IMR-90 (cell line): ENCODE measurements at regions not wholly inside any gene's neighbourhood (a gene's known extent, or its start where the extent isn't known, plus 50 kb on each side); places are given as distances from the start of the nearest gene placed in this dataset.

Experiments
- ATAC-seq: fragments of 200-7000 bp; cut with Tn5 transposase; 2 replicates; pipeline ENCODE4 v1.9.1; 2020; ENCODE audit warnings: low read depth, mild to moderate bottlenecking, moderate library complexity
- BruUV-seq: library from RNA; stranded (reverse); fragments of 400-500 nt; replicated peaks from 2 replicates; lab custom pipeline; 2021; lab: Mats Ljungman, UMichigan
- CTCF ChIA-PET: fragments of 300-600 bp; formaldehyde crosslinking; extraction: SDS; loops from one replicate; lab custom pipeline; 2021; ENCODE audit warnings: antibody characterized with exemption; lab: Yijun Ruan, JAX
- POLR2A ChIA-PET: fragments of 300-600 bp; sonication (Branson Sonifier 250); formaldehyde crosslinking; loops from one replicate; lab custom pipeline; 2022; ENCODE audit warnings: antibody characterized with exemption; ENCODE audit not compliant: unreplicated experiment; lab: Charles Lee
- DNase-seq: peaks from one replicate; pipeline ENCODE4 v3.0.0; 2013
- H2AFZ ChIP-seq: replicated peaks from 2 replicates; pipeline ENCODE3; 2013; ENCODE audit warnings: low read length, mild to moderate bottlenecking; ENCODE audit not compliant: poor library complexity
- H2AK5ac ChIP-seq: 2 replicates; pipeline ENCODE4 v1.6.1; 2013; ENCODE audit warnings: low read depth, low read length, inconsistent platforms
- H2AK9ac ChIP-seq: replicated peaks from 2 replicates; pipeline ENCODE3; 2013; ENCODE audit warnings: mild to moderate bottlenecking, low read depth, low read length, moderate library complexity; ENCODE audit not compliant: poor library complexity
- H2BK120ac ChIP-seq: 2 replicates; pipeline ENCODE4 v1.6.1; 2013; ENCODE audit warnings: low read depth, low read length, inconsistent platforms
- H2BK15ac ChIP-seq: 3 replicates; pipeline ENCODE4 v1.6.1; 2013; ENCODE audit warnings: low read depth, low read length, inconsistent platforms
- H2BK20ac ChIP-seq: 2 replicates; pipeline ENCODE4 v1.6.1; 2013; ENCODE audit warnings: low read depth, mild to moderate bottlenecking, inconsistent platforms, low read length, moderate library complexity
- H2BK5ac ChIP-seq: 2 replicates; pipeline ENCODE4 v1.6.1; 2013; ENCODE audit warnings: mild to moderate bottlenecking, low read depth, low read length, inconsistent platforms; ENCODE audit not compliant: poor library complexity, severe bottlenecking
- H3K14ac ChIP-seq: replicated peaks from 2 replicates; pipeline ENCODE4 v1.6.1; 2013; ENCODE audit warnings: low read depth, low read length, inconsistent platforms
- H3K18ac ChIP-seq: 2 replicates; pipeline ENCODE4 v1.6.1; 2013; ENCODE audit warnings: low read depth, low read length, control low read depth
- H3K23ac ChIP-seq: 2 replicates; pipeline ENCODE4 v1.6.1; 2013; ENCODE audit warnings: low read depth, low read length, inconsistent platforms
- H3K27ac ChIP-seq: 2 replicates; pipeline ENCODE4 v1.5.1; 2013; ENCODE audit warnings: mild to moderate bottlenecking, control low read depth, low read length; ENCODE audit not compliant: insufficient read depth
- H3K27me3 ChIP-seq: 2 replicates; pipeline ENCODE4 v1.6.1; 2013; ENCODE audit warnings: low read length; ENCODE audit not compliant: control insufficient read depth, insufficient read depth
- H3K36me3 ChIP-seq: 2 replicates; pipeline ENCODE4 v1.6.1; 2013; ENCODE audit warnings: low read length, mixed read lengths; ENCODE audit not compliant: control insufficient read depth, insufficient read depth
- H3K4ac ChIP-seq: 2 replicates; pipeline ENCODE4 v1.6.1; 2013; ENCODE audit warnings: low read depth, low read length, inconsistent platforms
- H3K4me1 ChIP-seq: 2 replicates; pipeline ENCODE4 v1.6.1; 2013; ENCODE audit warnings: low read length, mixed read lengths; ENCODE audit not compliant: control insufficient read depth, insufficient read depth
- H3K4me2 ChIP-seq: 2 replicates; pipeline ENCODE4 v1.6.1; 2013; ENCODE audit warnings: low read depth, mild to moderate bottlenecking, control low read depth, low read length, moderate library complexity
- H3K4me3 ChIP-seq: 2 replicates; pipeline ENCODE4 v1.5.1; 2013; ENCODE audit warnings: low read depth, mild to moderate bottlenecking, control low read depth, low read length, moderate library complexity; ENCODE audit not compliant: insufficient read depth
- H3K56ac ChIP-seq: 2 replicates; pipeline ENCODE4 v1.6.1; 2013; ENCODE audit warnings: low read length, inconsistent platforms; ENCODE audit not compliant: insufficient read depth; ENCODE audit errors: extremely low read depth
- H3K79me1 ChIP-seq, 2 experiments: 2 replicates each; pipeline ENCODE4 v1.6.1; 2013; ENCODE audit warnings: low read length in 2 of 2, inconsistent platforms in 1 of 2, low read depth in 1 of 2
- H3K9ac ChIP-seq: 2 replicates; pipeline ENCODE4 v1.6.1; 2013; ENCODE audit warnings: low read depth, low read length, control low read depth
- H3K9me1 ChIP-seq: 2 replicates; pipeline ENCODE4 v1.6.1; 2013; ENCODE audit warnings: low read length, inconsistent platforms; ENCODE audit not compliant: insufficient read depth
- H3K9me3 ChIP-seq: 2 replicates; pipeline ENCODE4 v1.6.1; 2013; ENCODE audit warnings: low read length; ENCODE audit not compliant: control insufficient read depth, insufficient read depth
- H4K20me1 ChIP-seq: 2 replicates; pipeline ENCODE4 v1.6.1; 2013; ENCODE audit warnings: low read length, inconsistent platforms; ENCODE audit not compliant: insufficient read depth
- H4K5ac ChIP-seq: 2 replicates; pipeline ENCODE4 v1.6.1; 2013; ENCODE audit warnings: mild to moderate bottlenecking, low read depth, low read length, control low read depth
- H4K8ac ChIP-seq, 2 experiments: 2 replicates each; pipeline ENCODE4 v1.6.1; 2013; ENCODE audit warnings: low read depth in 2 of 2, low read length in 2 of 2, control low read depth in 1 of 2, inconsistent platforms in 1 of 2
- H4K91ac ChIP-seq: 2 replicates; pipeline ENCODE4 v1.6.1; 2013; ENCODE audit warnings: low read depth, low read length, inconsistent platforms; ENCODE audit not compliant: insufficient read depth
- CHD1 ChIP-seq: IDR thresholded peaks from 2 replicates; pipeline ENCODE4 v1.6.1; 2012; ENCODE audit warnings: low read depth, low read length, improper control_type of control experiment
- CTCF ChIP-seq: conservative IDR thresholded peaks from 2 replicates; pipeline ENCODE4 v1.5.1; 2012; ENCODE audit warnings: mild to moderate bottlenecking, low read depth, low read length, improper control_type of control experiment
- FOS ChIP-seq: fragments of 150-350 bp; IDR thresholded peaks from 2 replicates; pipeline ENCODE4 v1.6.1; 2016; ENCODE audit warnings: low read depth, low read length
- MAFK ChIP-seq: IDR thresholded peaks from 2 replicates; pipeline ENCODE4 v1.6.1; 2012; ENCODE audit warnings: low read depth, low read length, improper control_type of control experiment
- MAZ ChIP-seq: IDR thresholded peaks from 2 replicates; pipeline ENCODE4 v1.6.1; 2012; ENCODE audit warnings: low read depth, mild to moderate bottlenecking, low read length, improper control_type of control experiment, moderate library complexity, borderline replicate concordance
- MXI1 ChIP-seq: IDR thresholded peaks from 2 replicates; pipeline ENCODE4 v1.6.1; 2012; ENCODE audit warnings: low read depth, mild to moderate bottlenecking, low read length, moderate library complexity, borderline replicate concordance
- NFE2L2 ChIP-seq: fragments of 150-350 bp; IDR thresholded peaks from 2 replicates; pipeline ENCODE4 v1.6.1; 2016; ENCODE audit warnings: low read depth, mild to moderate bottlenecking, low read length
- RCOR1 ChIP-seq: IDR thresholded peaks from 2 replicates; pipeline ENCODE4 v1.6.1; 2012; ENCODE audit warnings: mild to moderate bottlenecking, low read length, improper control_type of control experiment; ENCODE audit not compliant: insufficient replicate concordance
- RFX5 ChIP-seq: IDR thresholded peaks from 2 replicates; pipeline ENCODE4 v1.8.0; 2012; ENCODE audit warnings: low read depth, mild to moderate bottlenecking, low read length, moderate library complexity
- WGBS, 2 experiments: methylation state at CpG; one replicate each; pipeline versions ENCODE4 v1.1.5 to v1.1.7; 2013; ENCODE audit warnings: missing lambda C conversion rate in 2 of 2; ENCODE audit not compliant: insufficient read length in 1 of 2; ENCODE audit errors: extremely low coverage in 2 of 2; 5-methylcytosine and 5-hydroxymethylcytosine counted together
- dilution Hi-C: fragments of 300-500 bp; cut with HindIII; formaldehyde crosslinking; loops from one replicate; pipeline ENCODE4 v1.14.3; 2018; ENCODE audit warnings: low sequenced_read_pairs; ENCODE audit not compliant: unreplicated experiment
- in situ Hi-C: fragments of 300-500 bp; cut with MboI; formaldehyde crosslinking; loops from 3 replicates; pipeline ENCODE4 v1.14.3; 2019; ENCODE audit warnings: low sequenced_read_pairs, inconsistent platforms, mixed read lengths
- intact Hi-C: fragments of 100-400 bp; cut with micrococcal nuclease; formaldehyde crosslinking; loops from 2 replicates; pipeline ENCODE4 v1.10.0; 2022
- TF ChIP-seq, protein P1 (sequence below): fragments of 150-350 bp; IDR thresholded peaks from 2 replicates; pipeline ENCODE4 v1.6.1; 2016; ENCODE audit warnings: low read depth, mild to moderate bottlenecking, low read length, moderate library complexity, borderline replicate concordance

DNA sequence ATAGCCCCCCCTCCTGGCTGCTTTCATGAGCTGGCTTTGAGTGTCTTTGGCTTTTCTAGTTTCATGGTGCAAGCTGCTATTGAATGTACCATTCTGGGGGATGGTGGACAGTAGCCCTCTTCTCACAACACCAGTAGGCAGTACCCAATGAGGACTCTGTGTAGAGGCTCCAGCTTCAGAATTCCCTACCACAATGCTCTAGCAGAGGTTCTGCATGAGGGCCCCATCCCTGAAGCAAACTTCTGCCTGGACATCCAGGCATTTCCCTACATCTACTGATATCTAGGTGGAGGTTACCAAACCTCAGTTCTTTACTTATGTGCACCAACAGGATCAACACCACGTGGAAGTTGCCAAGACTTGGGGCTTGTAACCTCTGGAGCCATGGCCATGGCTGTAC, 1742.9 kb downstream of the SI start:
- no peaks in the 10 kb centered on the region for H3K4me1 ChIP-seq
- intact Hi-C loops = no loop called here
- H3K23ac ChIP-seq = no peak overlapping the region
- no peak overlapping the region for H3K4me3 ChIP-seq
- dilution Hi-C loops = no loop called here
- H4K20me1 ChIP-seq = no peaks in the 10 kb centered on the region
- H2BK120ac ChIP-seq = no peak overlapping the region
- in situ Hi-C loops = no loop called here
- H4K8ac ChIP-seq = no peak overlapping the region
- H2BK15ac ChIP-seq = no peak overlapping the region
- H3K4me2 ChIP-seq = no peak overlapping the region
- H3K9me3 ChIP-seq = peaks cover 6% of the 10 kb centered on the region
- no peak overlapping the region for H3K9ac ChIP-seq
- H3K4ac ChIP-seq = no peak overlapping the region
- H3K79me1 ChIP-seq = no peaks in the 10 kb centered on the region
- no peak overlapping the region for H3K18ac ChIP-seq
- H2AK9ac ChIP-seq = no peak overlapping the region
- DNase-seq (no peak), ATAC-seq (no peak)
- H4K91ac ChIP-seq = no peak overlapping the region
- no peaks in the 10 kb centered on the region for H3K9me1 ChIP-seq
- no peak overlapping the region for H4K5ac ChIP-seq
- no peaks in the 10 kb centered on the region for H3K36me3 ChIP-seq
- H3K27ac ChIP-seq = no peak overlapping the region
- TF ChIP-seq MAZ (no peak), RFX5 (no peak), CTCF (no peak), FOS (no peak), NFE2L2 (no peak), CHD1 (no peak), RCOR1 (no peak), MXI1 (no peak), MAFK (no peak)
- TF ChIP-seq, protein P1, sequence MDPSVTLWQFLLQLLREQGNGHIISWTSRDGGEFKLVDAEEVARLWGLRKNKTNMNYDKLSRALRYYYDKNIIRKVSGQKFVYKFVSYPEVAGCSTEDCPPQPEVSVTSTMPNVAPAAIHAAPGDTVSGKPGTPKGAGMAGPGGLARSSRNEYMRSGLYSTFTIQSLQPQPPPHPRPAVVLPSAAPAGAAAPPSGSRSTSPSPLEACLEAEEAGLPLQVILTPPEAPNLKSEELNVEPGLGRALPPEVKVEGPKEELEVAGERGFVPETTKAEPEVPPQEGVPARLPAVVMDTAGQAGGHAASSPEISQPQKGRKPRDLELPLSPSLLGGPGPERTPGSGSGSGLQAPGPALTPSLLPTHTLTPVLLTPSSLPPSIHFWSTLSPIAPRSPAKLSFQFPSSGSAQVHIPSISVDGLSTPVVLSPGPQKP = no peak
- no peak overlapping the region for H2AFZ ChIP-seq
- H2AK5ac ChIP-seq = no peak overlapping the region
- BruUV-seq = no TSS peak
- CTCF ChIA-PET = no interaction called here
- H2BK20ac ChIP-seq = no peak overlapping the region
- H3K27me3 ChIP-seq = no peaks in the 10 kb centered on the region
- POLR2A ChIA-PET = no interaction called here
- H3K14ac ChIP-seq = no peak overlapping the region
- no peak overlapping the region for H2BK5ac ChIP-seq
- no peak overlapping the region for H3K56ac ChIP-seq
- no CpG with 5 or more reads among the region's 1 CpG for WGBS, 2 experiments
